Brain microvascular endothelial cell (primary cell): ENCODE measurements at regions not wholly inside any gene's neighbourhood (a gene's known extent, or its start where the extent isn't known, plus 50 kb on each side); places are given as distances from the start of the nearest gene placed in this dataset.

Experiments
- DNase-seq: peaks from one replicate; pipeline ENCODE4 v3.0.0-alpha.2; 2020
- H3K27ac ChIP-seq: fragments of 250-450 bp; sonication (Bioruptor Pico); 2 replicates; pipeline ENCODE4 v1.5.1; 2020; ENCODE audit warnings: mild to moderate bottlenecking, moderate library complexity
- H3K27me3 ChIP-seq: fragments of 250-450 bp; sonication (Bioruptor Pico); replicated peaks from 2 replicates; pipeline ENCODE4 v1.5.1; 2020; ENCODE audit warnings: mild to moderate bottlenecking
- H3K36me3 ChIP-seq: fragments of 250-450 bp; sonication (Bioruptor Pico); replicated peaks from 2 replicates; pipeline ENCODE4 v1.5.1; 2020; ENCODE audit warnings: mild to moderate bottlenecking
- H3K4me3 ChIP-seq: 2 replicates; pipeline ENCODE4 v1.5.1; 2011; ENCODE audit warnings: low read depth, mild to moderate bottlenecking, control low read depth, low read length, moderate library complexity
- in situ Hi-C: cut with HindIII; loops from 2 replicates; pipeline ENCODE4 v1.10.0; 2017; ENCODE audit warnings: low sequenced_read_pairs, low pct_ligation_motif_present
- TF ChIP-seq, protein P1 (sequence below): IDR thresholded peaks from 2 replicates; pipeline ENCODE4 v1.5.1; 2011; ENCODE audit warnings: low read depth, mild to moderate bottlenecking, moderate library complexity, low read length, control low read depth, inconsistent platforms; ENCODE audit errors: missing control alignments

DNA sequence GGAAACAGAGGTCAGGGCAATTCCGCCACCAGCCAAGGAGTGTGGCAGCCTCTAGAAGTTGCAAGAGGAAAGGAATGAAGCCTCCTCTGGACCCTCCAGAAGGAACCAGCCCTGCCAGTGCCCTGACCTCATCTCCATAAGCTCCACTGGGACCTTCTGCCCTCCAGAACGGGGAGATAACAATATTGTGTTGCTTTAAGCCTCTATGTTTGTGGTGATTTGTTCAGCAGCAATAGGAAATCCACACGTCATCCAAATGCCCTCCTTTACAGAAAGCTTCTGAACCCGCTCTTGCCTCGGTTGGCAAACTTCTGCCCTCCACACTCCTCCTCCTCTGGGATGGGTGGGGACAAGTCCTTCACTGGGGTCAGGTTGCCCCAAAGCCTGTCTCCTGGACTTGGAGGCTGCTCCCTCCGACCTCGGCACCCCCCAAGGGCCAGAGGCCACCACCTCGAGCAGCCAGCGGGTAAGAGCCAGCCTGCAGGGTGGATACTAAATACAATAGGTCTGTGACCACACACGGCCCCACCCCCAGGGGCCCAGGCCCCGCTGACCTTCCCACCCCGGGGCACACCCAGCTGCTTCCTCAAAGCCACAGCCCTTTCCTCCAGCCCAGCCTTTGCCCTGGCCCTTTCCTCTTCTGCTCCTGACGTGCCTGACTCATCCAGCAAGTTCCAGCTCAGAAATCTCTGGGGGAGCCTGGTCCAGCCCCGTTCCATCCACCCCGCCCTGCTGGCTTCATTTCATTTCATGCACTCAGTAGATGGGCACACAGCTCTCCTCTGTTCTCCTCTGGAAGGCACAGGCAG lies 58.7 kb upstream of the NCOR2 start:
- Histone ChIP-seq H3K27ac (no peak overlapping the region), H3K4me3 (no peak overlapping the region)
- in situ Hi-C loops, result no loop called here

DNA sequence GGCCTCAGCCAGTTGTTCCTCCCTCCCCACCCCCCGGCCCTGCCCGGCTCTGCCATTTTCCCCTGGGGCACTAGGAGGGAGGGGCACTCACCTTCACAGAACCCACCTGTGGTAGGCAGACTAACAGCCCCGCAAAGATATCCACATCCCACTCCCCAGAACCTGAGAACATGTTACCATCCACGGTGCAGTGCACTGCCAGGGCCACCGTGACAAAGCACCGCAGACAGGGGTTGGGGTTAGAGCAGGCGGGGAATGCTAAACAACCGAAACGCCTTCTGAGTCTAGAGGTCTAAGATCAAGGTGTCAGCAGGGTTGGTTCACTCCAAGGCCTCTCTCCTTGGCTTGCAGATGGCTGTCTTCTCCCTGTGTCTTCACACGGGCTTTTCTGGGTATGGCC lies 57.4 kb upstream of the NCOR2 start:
- H3K27me3 ChIP-seq, result no peaks in the 10 kb centered on the region
- H3K4me3 ChIP-seq, result no peak overlapping the region
- in situ Hi-C loops, result no loop called here
- H3K27ac ChIP-seq, result no peak overlapping the region
- TF ChIP-seq, protein P1, sequence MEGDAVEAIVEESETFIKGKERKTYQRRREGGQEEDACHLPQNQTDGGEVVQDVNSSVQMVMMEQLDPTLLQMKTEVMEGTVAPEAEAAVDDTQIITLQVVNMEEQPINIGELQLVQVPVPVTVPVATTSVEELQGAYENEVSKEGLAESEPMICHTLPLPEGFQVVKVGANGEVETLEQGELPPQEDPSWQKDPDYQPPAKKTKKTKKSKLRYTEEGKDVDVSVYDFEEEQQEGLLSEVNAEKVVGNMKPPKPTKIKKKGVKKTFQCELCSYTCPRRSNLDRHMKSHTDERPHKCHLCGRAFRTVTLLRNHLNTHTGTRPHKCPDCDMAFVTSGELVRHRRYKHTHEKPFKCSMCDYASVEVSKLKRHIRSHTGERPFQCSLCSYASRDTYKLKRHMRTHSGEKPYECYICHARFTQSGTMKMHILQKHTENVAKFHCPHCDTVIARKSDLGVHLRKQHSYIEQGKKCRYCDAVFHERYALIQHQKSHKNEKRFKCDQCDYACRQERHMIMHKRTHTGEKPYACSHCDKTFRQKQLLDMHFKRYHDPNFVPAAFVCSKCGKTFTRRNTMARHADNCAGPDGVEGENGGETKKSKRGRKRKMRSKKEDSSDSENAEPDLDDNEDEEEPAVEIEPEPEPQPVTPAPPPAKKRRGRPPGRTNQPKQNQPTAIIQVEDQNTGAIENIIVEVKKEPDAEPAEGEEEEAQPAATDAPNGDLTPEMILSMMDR, result no peak
- H3K36me3 ChIP-seq, result no peaks in the 10 kb centered on the region
- no peak for DNase-seq

More for the DNA sequence above, 58.7 kb upstream of the NCOR2 start:
- Histone ChIP-seq H3K36me3 (no peaks in the 10 kb centered on the region), H3K27me3 (no peaks in the 10 kb centered on the region)
- peak; percentile 69 for DNase-seq
- TF ChIP-seq, protein P1, result no peak

DNA sequence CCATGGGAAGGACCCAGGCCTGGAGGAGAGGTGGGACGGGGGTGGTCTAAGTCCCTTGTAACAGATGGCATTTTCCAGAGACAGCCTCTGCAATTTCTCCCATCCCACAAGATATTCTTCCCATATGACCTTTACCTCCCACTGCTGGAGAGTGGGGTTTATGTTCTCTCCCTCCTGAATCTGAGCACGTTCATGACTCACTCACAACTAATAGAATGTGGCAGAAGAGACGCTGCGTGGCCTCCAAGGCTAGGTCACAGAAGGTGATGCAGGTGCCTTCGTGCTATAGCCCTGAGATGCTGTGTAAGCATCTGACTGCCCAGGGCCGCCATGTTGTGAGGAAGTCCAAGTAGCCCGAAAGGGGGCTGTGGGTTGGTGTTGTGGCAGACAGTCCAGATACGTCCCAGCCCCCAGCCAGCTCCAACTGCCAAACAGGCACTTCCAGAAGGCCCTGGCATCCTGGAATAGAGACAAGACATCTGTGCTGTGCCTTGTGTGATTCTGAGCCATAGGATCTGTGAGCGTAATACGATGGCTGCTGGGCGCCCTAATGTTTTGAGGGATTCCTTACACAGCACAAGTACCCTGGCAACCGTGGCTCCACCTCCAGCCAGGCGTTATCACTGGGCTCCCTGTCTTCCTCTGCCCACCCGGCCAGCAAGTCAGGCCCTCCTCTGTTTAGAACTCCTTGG lies 56.1 kb upstream of the NCOR2 start:
- H3K27me3 ChIP-seq, result no peaks in the 10 kb centered on the region
- no peak for DNase-seq
- in situ Hi-C loops, result no loop called here

DNA sequence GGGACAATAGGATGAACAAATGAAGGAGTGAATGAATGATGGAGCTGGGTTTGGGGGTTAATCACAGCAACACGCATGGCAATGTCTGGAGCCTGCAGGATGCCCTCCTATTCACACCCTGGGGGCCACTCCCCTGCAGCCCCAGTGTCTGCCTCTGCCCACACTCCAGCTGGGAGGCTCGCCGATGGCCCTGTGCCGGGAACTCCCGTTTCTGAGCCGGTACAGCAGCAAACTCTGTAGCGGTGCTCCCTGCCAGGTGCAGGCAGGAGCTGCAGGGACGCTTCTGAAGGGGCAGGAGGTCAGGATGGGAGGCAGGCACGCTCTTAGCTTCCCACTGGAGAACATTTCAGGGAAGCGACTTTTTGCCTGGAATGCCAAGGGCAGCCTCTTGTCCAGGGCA lies 55.4 kb upstream of the NCOR2 start:
- Histone ChIP-seq H3K4me3 (no peak overlapping the region), H3K27me3 (no peaks in the 10 kb centered on the region), H3K27ac (no peak overlapping the region), H3K36me3 (no peaks in the 10 kb centered on the region)
- no peak for DNase-seq
- TF ChIP-seq, protein P1, result no peak
- in situ Hi-C loops, result no loop called here

More for the DNA sequence above, 56.1 kb upstream of the NCOR2 start:
- TF ChIP-seq, protein P1, result no peak
- Histone ChIP-seq H3K27ac (no peak overlapping the region), H3K36me3 (no peaks in the 10 kb centered on the region), H3K4me3 (no peak overlapping the region)

DNA sequence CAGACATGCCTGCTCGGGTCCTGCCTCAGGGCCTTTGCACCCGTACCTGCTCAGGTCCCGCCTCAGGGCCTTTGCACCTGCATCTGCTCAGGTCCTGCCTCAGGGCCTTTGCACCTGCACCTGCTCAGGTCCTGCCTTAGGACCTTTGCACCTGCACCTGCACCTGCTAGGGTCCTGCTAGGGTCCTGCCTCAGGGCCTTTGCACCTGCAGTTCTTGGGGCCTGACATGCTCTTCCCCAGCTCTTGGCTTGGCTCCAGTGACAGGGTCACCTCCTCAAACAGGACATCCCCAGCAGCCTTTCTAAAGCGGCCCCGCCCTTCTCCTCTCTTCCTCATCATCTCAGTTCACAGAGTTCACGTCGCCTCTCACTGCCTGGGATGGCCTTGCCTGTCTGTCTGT lies 54.9 kb upstream of the NCOR2 start:
- Histone ChIP-seq H3K27me3 (no peaks in the 10 kb centered on the region), H3K36me3 (no peaks in the 10 kb centered on the region), H3K27ac (no peak overlapping the region), H3K4me3 (no peak overlapping the region)
- in situ Hi-C loops, result no loop called here
- TF ChIP-seq, protein P1, result no peak
- no peak for DNase-seq
